IgD-negative memory B cell (primary cell): ENCODE measurements at regions not wholly inside any gene's neighbourhood (a gene's known extent, or its start where the extent isn't known, plus 50 kb on each side); places are given as distances from the start of the nearest gene placed in this dataset.
"Not testable (repeated sequence)": the region's sequence is repeated elsewhere in the genome, so short reads cannot be mapped to it uniquely, and the experiment has no call there.

ENCODE experiments used
- H3K27ac Mint-ChIP-seq, 3 donors: one replicate each; pipeline ENCODE4 v1.8.0; 2020 to 2022; ENCODE audit warnings: mild to moderate bottlenecking in 3 of 3, mixed read lengths in 3 of 3, moderate library complexity in 1 of 3
- H3K27me3 Mint-ChIP-seq: one replicate; pipeline ENCODE4 v1.8.0; 2021; ENCODE audit warnings: mixed read lengths
- H3K36me3 Mint-ChIP-seq: one replicate; pipeline ENCODE4 v1.8.0; 2020; ENCODE audit warnings: mild to moderate bottlenecking, mixed read lengths
- H3K4me1 Mint-ChIP-seq, 3 donors: one replicate each; pipeline ENCODE4 v1.8.0; 2020 to 2022; ENCODE audit warnings: mixed read lengths in 3 of 3, mild to moderate bottlenecking in 1 of 3
- H3K4me3 Mint-ChIP-seq, 4 donors: one replicate each; pipeline ENCODE4 v1.8.0; 2020 to 2022; ENCODE audit warnings: mild to moderate bottlenecking in 4 of 4, mixed read lengths in 4 of 4, moderate library complexity in 3 of 4
- H3K9me3 Mint-ChIP-seq, 3 donors: one replicate each; pipeline ENCODE4 v1.8.0; 2020 to 2021; ENCODE audit warnings: mixed read lengths in 3 of 3, mild to moderate bottlenecking in 1 of 3

- H3K36me3 Mint-ChIP-seq, result no peaks in the 10 kb centered on the region
- H3K4me1 Mint-ChIP-seq, result no peaks in the 10 kb centered on the region
- H3K27ac Mint-ChIP-seq, result no peak overlapping the region
- H3K9me3 Mint-ChIP-seq, result no peaks in the 10 kb centered on the region
- no peak overlapping the region for H3K4me3 Mint-ChIP-seq
- peaks cover 8% of the 10 kb centered on the region for H3K27me3 Mint-ChIP-seq
These were observed 56.3 kb downstream of the FOXI3 start for GRCh38 chr2:88396209-88396608.

- Mint-ChIP-seq H3K4me1 (no peaks in the 10 kb centered on the region), H3K9me3 (peaks cover 1 to 11% (median 8%) of the 10 kb centered on the region in 3 donors), H3K27me3 (peaks cover 11% of the 10 kb centered on the region), H3K4me3 (no peak overlapping the region), H3K36me3 (no peaks in the 10 kb centered on the region), H3K27ac (peak overlapping the region in 1 of 3 donors; percentile 53)
These were observed 74.9 kb downstream of the FOXI3 start for GRCh38 chr2:88377641-88377991.

- Mint-ChIP-seq H3K4me3 (no peak overlapping the region), H3K27me3 (peaks cover 6% of the 10 kb centered on the region), H3K4me1 (no peaks in the 10 kb centered on the region), H3K36me3 (peaks cover under 1% of the 10 kb centered on the region), H3K9me3 (peaks cover 0 to 8% (median 4%) of the 10 kb centered on the region in 3 donors), H3K27ac (no peak overlapping the region)
These were observed 80.5 kb downstream of the FOXI3 start for GRCh38 chr2:88372042-88372441.

GRCh38 chr2:88365408-88365807 lies 87.1 kb downstream of the FOXI3 start:
- H3K36me3 Mint-ChIP-seq, H3K4me1 Mint-ChIP-seq, H3K27me3 Mint-ChIP-seq, H3K27ac Mint-ChIP-seq, H3K9me3 Mint-ChIP-seq: not testable (repeated sequence)
- H3K4me3 Mint-ChIP-seq, result peak overlapping the region in 1 of 4 donors; percentile 68

- Mint-ChIP-seq H3K27ac (no peak overlapping the region), H3K27me3 (peaks cover 17% of the 10 kb centered on the region), H3K9me3 (peaks cover 0 to 2% (median 0%) of the 10 kb centered on the region in 3 donors), H3K4me1 (peaks cover 0 to 4% (median 0%) of the 10 kb centered on the region in 3 donors), H3K36me3 (no peaks in the 10 kb centered on the region), H3K4me3 (no peak overlapping the region)
These were observed 97.0 kb downstream of the FOXI3 start for GRCh38 chr2:88355486-88355885.

GRCh38 chr2:88351249-88351601 lies 101.3 kb downstream of the FOXI3 start:
- peak overlapping the region in 2 of 4 donors; percentile 80 to 83 for H3K4me3 Mint-ChIP-seq
- peaks cover 36% of the 10 kb centered on the region for H3K27me3 Mint-ChIP-seq
- no peak overlapping the region for H3K27ac Mint-ChIP-seq
- peaks cover 0 to 2% (median 0%) of the 10 kb centered on the region in 3 donors for H3K9me3 Mint-ChIP-seq
- peaks cover 0 to 7% (median 0%) of the 10 kb centered on the region in 3 donors for H3K4me1 Mint-ChIP-seq
- no peaks in the 10 kb centered on the region for H3K36me3 Mint-ChIP-seq

GRCh38 chr2:88350331-88351248 lies 101.9 kb downstream of the FOXI3 start:
- peaks cover 36% of the 10 kb centered on the region for H3K27me3 Mint-ChIP-seq
- H3K4me1 Mint-ChIP-seq, result peaks cover 0 to 7% (median 0%) of the 10 kb centered on the region in 3 donors
- H3K27ac Mint-ChIP-seq, result no peak overlapping the region
- peaks cover 0 to 2% (median 0%) of the 10 kb centered on the region in 3 donors for H3K9me3 Mint-ChIP-seq
- peak overlapping the region in 3 of 4 donors; percentile 65 to 83 (median 80) for H3K4me3 Mint-ChIP-seq
- H3K36me3 Mint-ChIP-seq, result no peaks in the 10 kb centered on the region

- no peaks in the 10 kb centered on the region for H3K36me3 Mint-ChIP-seq
- H3K27ac Mint-ChIP-seq, result peak overlapping the region in 1 of 3 donors; percentile 14
- no peak overlapping the region for H3K4me3 Mint-ChIP-seq
- H3K27me3 Mint-ChIP-seq, result peaks cover 22% of the 10 kb centered on the region
- H3K9me3 Mint-ChIP-seq, result peaks cover 0 to under 1% (median 0%) of the 10 kb centered on the region in 3 donors
- H3K4me1 Mint-ChIP-seq, result peaks cover 0 to 5% (median 0%) of the 10 kb centered on the region in 3 donors
These were observed 106.7 kb downstream of the FOXI3 start for GRCh38 chr2:88345842-88346241.

GRCh38 chr2:88342749-88343148 lies 109.7 kb downstream of the FOXI3 start:
- Mint-ChIP-seq H3K27me3 (peaks cover 2% of the 10 kb centered on the region), H3K4me3 (no peak overlapping the region), H3K9me3 (peaks cover 0 to 6% (median 0%) of the 10 kb centered on the region in 3 donors), H3K4me1 (no peaks in the 10 kb centered on the region), H3K36me3 (no peaks in the 10 kb centered on the region), H3K27ac (no peak overlapping the region)

GRCh38 chr2:88334418-88334817 lies 118.1 kb downstream of the FOXI3 start:
- no peak overlapping the region for H3K4me3 Mint-ChIP-seq
- no peak overlapping the region for H3K27ac Mint-ChIP-seq
- no peaks in the 10 kb centered on the region for H3K4me1 Mint-ChIP-seq
- H3K9me3 Mint-ChIP-seq, result peaks cover 0 to 2% (median 0%) of the 10 kb centered on the region in 3 donors
- H3K27me3 Mint-ChIP-seq, result peaks cover 11% of the 10 kb centered on the region
- no peaks in the 10 kb centered on the region for H3K36me3 Mint-ChIP-seq

GRCh38 chr2:88331239-88331638 lies 121.3 kb downstream of the FOXI3 start:
- no peaks in the 10 kb centered on the region for H3K4me1 Mint-ChIP-seq
- H3K9me3 Mint-ChIP-seq, result peaks cover 0 to 2% (median 0%) of the 10 kb centered on the region in 3 donors
- H3K27me3 Mint-ChIP-seq, result peaks cover 9% of the 10 kb centered on the region
- no peak overlapping the region for H3K27ac Mint-ChIP-seq
- no peak overlapping the region for H3K4me3 Mint-ChIP-seq
- no peaks in the 10 kb centered on the region for H3K36me3 Mint-ChIP-seq

- H3K4me1 Mint-ChIP-seq, result no peaks in the 10 kb centered on the region
- H3K27me3 Mint-ChIP-seq, result peaks cover 8% of the 10 kb centered on the region
- no peaks in the 10 kb centered on the region for H3K36me3 Mint-ChIP-seq
- no peak overlapping the region for H3K4me3 Mint-ChIP-seq
- H3K27ac Mint-ChIP-seq, result no peak overlapping the region
- H3K9me3 Mint-ChIP-seq, result peaks cover 0 to 2% (median 0%) of the 10 kb centered on the region in 3 donors
These were observed 122.5 kb downstream of the FOXI3 start for GRCh38 chr2:88329815-88330603.

GRCh38 chr2:88321449-88322248 lies 130.8 kb downstream of the FOXI3 start:
- H3K36me3 Mint-ChIP-seq, result no peaks in the 10 kb centered on the region
- no peaks in the 10 kb centered on the region for H3K4me1 Mint-ChIP-seq
- H3K27me3 Mint-ChIP-seq, result peaks cover 5% of the 10 kb centered on the region
- peaks cover 0 to 1% (median 0%) of the 10 kb centered on the region in 3 donors for H3K9me3 Mint-ChIP-seq
- H3K27ac Mint-ChIP-seq, result no peak overlapping the region
- no peak overlapping the region for H3K4me3 Mint-ChIP-seq

- H3K27ac Mint-ChIP-seq, result no peak overlapping the region
- H3K4me3 Mint-ChIP-seq, result peak overlapping the region in 1 of 4 donors; percentile 45
- no peaks in the 10 kb centered on the region for H3K4me1 Mint-ChIP-seq
- H3K9me3 Mint-ChIP-seq, result peaks cover 0 to 5% (median 0%) of the 10 kb centered on the region in 3 donors
- peaks cover 6% of the 10 kb centered on the region for H3K27me3 Mint-ChIP-seq
- H3K36me3 Mint-ChIP-seq, result no peaks in the 10 kb centered on the region
These were observed 132.3 kb downstream of the FOXI3 start for GRCh38 chr2:88320076-88320773.
